ENCODE measurements at regions not wholly inside any gene's neighbourhood (a gene's known extent, or its start where the extent isn't known, plus 50 kb on each side); places are given as distances from the start of the nearest gene placed in this dataset.

DNA sequence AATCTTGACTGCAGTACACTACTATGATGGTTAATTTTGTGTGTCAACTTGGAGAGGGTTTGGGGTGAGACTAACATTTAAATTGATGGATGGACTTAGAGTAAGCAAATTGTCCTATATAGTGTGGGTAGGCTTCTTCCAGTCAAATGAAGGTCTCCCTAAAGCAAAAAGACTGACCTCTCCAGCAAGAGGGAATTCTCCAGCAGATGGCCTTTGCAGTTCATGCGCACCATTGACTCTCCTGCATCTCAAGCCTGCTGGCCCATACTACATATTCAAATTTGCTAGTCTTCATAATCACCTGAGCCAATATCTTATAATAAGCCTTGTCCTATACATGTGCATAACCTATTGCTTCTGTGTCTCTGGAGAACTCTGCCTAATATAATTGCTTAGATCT lies 260.2 kb downstream of the RERGL start:
- ATAC-seq, result no peak

DNA sequence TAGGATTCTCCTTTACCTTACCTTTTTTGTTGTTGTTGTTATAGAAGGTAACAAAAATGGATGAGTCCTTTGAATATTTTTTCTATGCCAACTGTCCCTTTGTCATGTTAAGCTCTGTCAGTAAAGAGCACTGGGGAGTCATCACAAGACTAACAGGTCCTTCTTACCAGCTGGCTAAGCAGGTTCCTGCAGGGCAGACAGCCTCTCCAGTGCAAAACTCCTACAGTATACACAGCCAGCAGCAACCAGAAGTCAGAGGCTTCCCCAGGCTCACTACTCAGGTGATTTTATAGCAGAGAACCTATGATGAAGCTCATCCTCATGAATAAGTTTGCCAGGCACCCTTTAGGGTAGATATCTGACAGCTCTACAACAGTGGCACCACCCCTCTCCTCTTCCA lies 271.1 kb downstream of the RERGL start:
- no peak for ATAC-seq
- TF ChIP-seq ZNF70 (CRISPR knock-in tag; IDR thresholded peaks at IDR 0.05) (no peak), ZFP3 (CRISPR knock-in tag; IDR thresholded peaks at IDR 0.05) (no peak), ESRRG (CRISPR knock-in tag; IDR thresholded peaks at IDR 0.05) (no peak), SNAI2 (CRISPR knock-in tag; IDR thresholded peaks at IDR 0.05) (no peak), TSHZ2 (CRISPR knock-in tag; IDR thresholded peaks at IDR 0.05) (no peak), ARNTL (CRISPR knock-in tag; IDR thresholded peaks at IDR 0.05; ENCODE audit: borderline replicate concordance, low read depth) (no peak), ZC3H10 (CRISPR knock-in tag; IDR thresholded peaks at IDR 0.05) (no peak), OSR1 (CRISPR knock-in tag; IDR thresholded peaks at IDR 0.05) (no peak), PPARA (CRISPR knock-in tag; IDR thresholded peaks at IDR 0.05; ENCODE audit: borderline replicate concordance) (no peak), BACH2 (CRISPR knock-in tag; IDR thresholded peaks at IDR 0.05; ENCODE audit: borderline replicate concordance) (no peak), RARB (CRISPR knock-in tag; IDR thresholded peaks at IDR 0.05) (no peak), ZNF8 (CRISPR knock-in tag; IDR thresholded peaks at IDR 0.05) (no peak), CREB5 (CRISPR knock-in tag; IDR thresholded peaks at IDR 0.05; ENCODE audit: low read depth) (no peak), CSDC2 (CRISPR knock-in tag; IDR thresholded peaks at IDR 0.05) (no peak), CSRNP3 (CRISPR knock-in tag; IDR thresholded peaks at IDR 0.05) (no peak), TOX (CRISPR knock-in tag; IDR thresholded peaks at IDR 0.05; ENCODE audit: borderline replicate concordance) (no peak), GLIS3 (CRISPR knock-in tag; IDR thresholded peaks at IDR 0.05) (no peak), ZFP30 (CRISPR knock-in tag; IDR thresholded peaks at IDR 0.05) (no peak), TCF4 (CRISPR knock-in tag; IDR thresholded peaks at IDR 0.05; ENCODE audit: borderline replicate concordance) (no peak), ISL1 (CRISPR knock-in tag; IDR thresholded peaks at IDR 0.05) (no peak)

More for the DNA sequence above, 260.2 kb downstream of the RERGL start:
- TF ChIP-seq TCF4 (CRISPR knock-in tag; IDR thresholded peaks at IDR 0.05; ENCODE audit: borderline replicate concordance), result no peak

DNA sequence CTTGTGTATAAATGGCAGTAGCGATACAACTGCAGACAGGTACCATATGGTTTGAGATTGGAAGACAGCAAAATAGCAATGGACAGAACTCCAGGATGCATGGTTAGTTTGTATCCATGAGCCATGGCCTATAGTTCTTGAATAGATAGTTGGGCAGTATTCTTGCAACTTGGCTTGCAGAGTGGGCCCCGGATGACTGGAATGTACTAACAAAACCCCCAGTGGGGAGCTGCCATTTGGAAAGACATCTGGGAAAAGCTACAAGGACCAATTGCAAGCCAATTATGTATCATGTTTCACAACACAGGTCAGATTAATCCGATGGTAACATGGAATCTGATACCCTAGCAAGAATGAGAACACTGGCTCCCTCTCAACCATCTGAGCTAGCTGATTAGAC lies 279.6 kb downstream of the RERGL start:
- TF ChIP-seq PATZ1 (CRISPR knock-in tag; IDR thresholded peaks at IDR 0.05; ENCODE audit: borderline replicate concordance) (no peak), TSHZ2 (CRISPR knock-in tag; IDR thresholded peaks at IDR 0.05) (no peak)
- no peak for ATAC-seq
